Neural cell (in vitro differentiated cells): ENCODE measurements at regions not wholly inside any gene's neighbourhood (a gene's known extent, or its start where the extent isn't known, plus 50 kb on each side); places are given as distances from the start of the nearest gene placed in this dataset.

Experiments used
- H2AFZ ChIP-seq: fragments of 200-600, 300-800 bp; sonication (generic), shearing (Covaris generic); 2 replicates; pipeline ENCODE4 v1.6.0; 2014; ENCODE audit warnings: low read depth, mild to moderate bottlenecking, antibody characterized with exemption, low read length, moderate library complexity
- H3F3A ChIP-seq: fragments of 200-600 bp; shearing (Covaris generic); 2 replicates; pipeline ENCODE4 v1.6.1; 2016; ENCODE audit warnings: mild to moderate bottlenecking, moderate library complexity, mixed read lengths, antibody characterized with exemption, low read length; ENCODE audit not compliant: insufficient read depth, poor library complexity, severe bottlenecking
- H3K27ac ChIP-seq: fragments of 200-600, 300-800 bp; sonication (generic), shearing (Covaris generic); 2 replicates; pipeline ENCODE4 v1.5.1; 2014; ENCODE audit warnings: mild to moderate bottlenecking, low read length, moderate library complexity
- H3K27me3 ChIP-seq: fragments of 300-800, 200-600 bp; sonication (generic), shearing (Covaris generic); 2 replicates; pipeline ENCODE4 v1.6.0; 2014; ENCODE audit warnings: mild to moderate bottlenecking, low read depth, low read length, moderate library complexity; ENCODE audit not compliant: insufficient read depth
- H3K36me3 ChIP-seq: fragments of 300-800, 200-600 bp; sonication (generic), shearing (Covaris generic); 2 replicates; pipeline ENCODE4 v1.5.1; 2014; ENCODE audit warnings: mild to moderate bottlenecking, antibody characterized with exemption, low read length, moderate library complexity; ENCODE audit not compliant: insufficient read depth
- H3K4me2 ChIP-seq: fragments of 300-800, 200-600 bp; sonication (generic), shearing (Covaris generic); 2 replicates; pipeline ENCODE4 v1.6.0; 2014; ENCODE audit warnings: mild to moderate bottlenecking, low read length
- H3K4me3 ChIP-seq: fragments of 300-800, 200-600 bp; sonication (generic), shearing (Covaris generic); 2 replicates; pipeline ENCODE4 v1.5.1; 2014; ENCODE audit warnings: mild to moderate bottlenecking, low read length, moderate library complexity
- H3K79me2 ChIP-seq: fragments of 200-600 bp; shearing (Covaris generic); replicated peaks from 2 replicates; pipeline ENCODE4 v1.6.0; 2014; ENCODE audit warnings: mild to moderate bottlenecking, low read length, moderate library complexity; ENCODE audit not compliant: insufficient read depth
- H3K9ac ChIP-seq: fragments of 300-800, 200-600 bp; sonication (generic), shearing (Covaris generic); 2 replicates; pipeline ENCODE4 v1.6.1; 2016; ENCODE audit warnings: mild to moderate bottlenecking, low read length, mixed read lengths
- H3K9me2 ChIP-seq: fragments of 200-600 bp; shearing (Covaris generic); 2 replicates; pipeline ENCODE4 v1.6.1; 2016; ENCODE audit warnings: mild to moderate bottlenecking, low read length, mixed read lengths; ENCODE audit not compliant: insufficient read depth
- H3K9me3 ChIP-seq: fragments of 200-600, 300-800 bp; sonication (generic), shearing (Covaris generic); 2 replicates; pipeline ENCODE4 v1.6.1; 2016; ENCODE audit warnings: mild to moderate bottlenecking, mixed run types, low read length, moderate library complexity, mixed read lengths
- H4K20me1 ChIP-seq: fragments of 200-600 bp; shearing (Covaris generic); 2 replicates; pipeline ENCODE4 v1.6.1; 2016; ENCODE audit warnings: mild to moderate bottlenecking, mixed run types; ENCODE audit not compliant: insufficient read depth
- EP300 ChIP-seq: fragments of 450-650 bp; conservative IDR thresholded peaks from 2 replicates; pipeline ENCODE4 v1.6.1; 2014; ENCODE audit warnings: antibody characterized with exemption, mild to moderate bottlenecking, moderate library complexity; ENCODE audit not compliant: poor library complexity, severe bottlenecking
- EZH2 ChIP-seq: fragments of 200-600, 300-800 bp; shearing (Covaris generic), sonication (generic); IDR thresholded peaks from 2 replicates; pipeline ENCODE4 v1.6.1; 2014; ENCODE audit warnings: antibody characterized with exemption, low read length, borderline replicate concordance, mild to moderate bottlenecking; ENCODE audit not compliant: insufficient read depth, poor library complexity, severe bottlenecking
- MXI1 ChIP-seq: fragments of 450-650 bp; conservative IDR thresholded peaks from 2 replicates; pipeline ENCODE4 v1.6.1; 2014; ENCODE audit warnings: antibody characterized with exemption, mild to moderate bottlenecking; ENCODE audit not compliant: poor library complexity, severe bottlenecking
- POLR2AphosphoS5 ChIP-seq: IDR thresholded peaks from 2 replicates; pipeline ENCODE4 v1.6.1; 2012
- RAD21 ChIP-seq: fragments of 450-650 bp; conservative IDR thresholded peaks from 2 replicates; pipeline ENCODE4 v1.6.1; 2014; ENCODE audit warnings: antibody characterized with exemption, mild to moderate bottlenecking, moderate library complexity
- SMC3 ChIP-seq: fragments of 450-650 bp; conservative IDR thresholded peaks from 2 replicates; pipeline ENCODE4 v1.6.1; 2014; ENCODE audit warnings: antibody characterized with exemption, mild to moderate bottlenecking, moderate library complexity; ENCODE audit not compliant: poor library complexity
- TAF1 ChIP-seq: IDR thresholded peaks from 2 replicates; pipeline ENCODE4 v1.6.1; 2012; ENCODE audit warnings: low read depth
- TF ChIP-seq, protein P1 (sequence below): fragments of 450-650 bp; IDR thresholded peaks from 2 replicates; pipeline ENCODE4 v1.5.1; 2014; ENCODE audit warnings: antibody characterized with exemption, mild to moderate bottlenecking, moderate library complexity; ENCODE audit not compliant: poor library complexity, severe bottlenecking
- TF ChIP-seq, protein P2 (sequence below): IDR thresholded peaks from 2 replicates; pipeline ENCODE4 v1.6.1; 2012; ENCODE audit warnings: borderline replicate concordance

DNA sequence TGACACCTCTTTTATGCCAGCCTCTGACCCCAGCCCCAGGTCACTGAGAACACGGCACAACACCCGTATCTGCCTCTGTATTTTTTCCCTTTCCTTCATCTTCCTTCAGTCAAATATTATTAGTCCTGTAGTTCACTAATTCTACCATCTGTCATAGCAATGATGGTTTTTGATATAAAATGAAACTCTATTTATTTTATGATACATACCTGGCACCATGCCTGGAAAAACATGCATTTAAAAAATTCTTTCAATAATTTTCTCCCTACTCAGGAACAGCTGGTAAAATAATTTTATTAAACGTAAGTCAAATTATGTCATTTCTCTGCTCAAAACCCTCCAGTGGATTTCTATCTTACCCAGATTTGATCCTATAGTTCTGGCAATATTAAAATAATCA is 224.7 kb downstream of the CDH7 start:
- Histone ChIP-seq H3K27me3 (no peaks in the 10 kb centered on the region), H3K4me2 (no peak overlapping the region), H3F3A (no peaks in the 10 kb centered on the region), H2AFZ (no peak overlapping the region), H3K4me3 (no peak overlapping the region), H3K9me3 (no peaks in the 10 kb centered on the region), H3K9ac (no peak overlapping the region), H3K36me3 (no peaks in the 10 kb centered on the region), H3K79me2 (no peaks in the 10 kb centered on the region), H4K20me1 (no peaks in the 10 kb centered on the region), H3K27ac (no peak overlapping the region), H3K9me2 (no peaks in the 10 kb centered on the region)
- TF ChIP-seq EP300 = no peak
- TF ChIP-seq, protein P1, sequence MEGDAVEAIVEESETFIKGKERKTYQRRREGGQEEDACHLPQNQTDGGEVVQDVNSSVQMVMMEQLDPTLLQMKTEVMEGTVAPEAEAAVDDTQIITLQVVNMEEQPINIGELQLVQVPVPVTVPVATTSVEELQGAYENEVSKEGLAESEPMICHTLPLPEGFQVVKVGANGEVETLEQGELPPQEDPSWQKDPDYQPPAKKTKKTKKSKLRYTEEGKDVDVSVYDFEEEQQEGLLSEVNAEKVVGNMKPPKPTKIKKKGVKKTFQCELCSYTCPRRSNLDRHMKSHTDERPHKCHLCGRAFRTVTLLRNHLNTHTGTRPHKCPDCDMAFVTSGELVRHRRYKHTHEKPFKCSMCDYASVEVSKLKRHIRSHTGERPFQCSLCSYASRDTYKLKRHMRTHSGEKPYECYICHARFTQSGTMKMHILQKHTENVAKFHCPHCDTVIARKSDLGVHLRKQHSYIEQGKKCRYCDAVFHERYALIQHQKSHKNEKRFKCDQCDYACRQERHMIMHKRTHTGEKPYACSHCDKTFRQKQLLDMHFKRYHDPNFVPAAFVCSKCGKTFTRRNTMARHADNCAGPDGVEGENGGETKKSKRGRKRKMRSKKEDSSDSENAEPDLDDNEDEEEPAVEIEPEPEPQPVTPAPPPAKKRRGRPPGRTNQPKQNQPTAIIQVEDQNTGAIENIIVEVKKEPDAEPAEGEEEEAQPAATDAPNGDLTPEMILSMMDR = no peak

- H3K9me3 ChIP-seq = no peaks in the 10 kb centered on the region
- no peaks in the 10 kb centered on the region for H3K79me2 ChIP-seq
- peak overlapping the region; percentile 21 for H3K4me2 ChIP-seq
- H3K36me3 ChIP-seq = no peaks in the 10 kb centered on the region
- no peak overlapping the region for H3K9ac ChIP-seq
- TF ChIP-seq EP300 = no peak
- TF ChIP-seq, protein P2, sequence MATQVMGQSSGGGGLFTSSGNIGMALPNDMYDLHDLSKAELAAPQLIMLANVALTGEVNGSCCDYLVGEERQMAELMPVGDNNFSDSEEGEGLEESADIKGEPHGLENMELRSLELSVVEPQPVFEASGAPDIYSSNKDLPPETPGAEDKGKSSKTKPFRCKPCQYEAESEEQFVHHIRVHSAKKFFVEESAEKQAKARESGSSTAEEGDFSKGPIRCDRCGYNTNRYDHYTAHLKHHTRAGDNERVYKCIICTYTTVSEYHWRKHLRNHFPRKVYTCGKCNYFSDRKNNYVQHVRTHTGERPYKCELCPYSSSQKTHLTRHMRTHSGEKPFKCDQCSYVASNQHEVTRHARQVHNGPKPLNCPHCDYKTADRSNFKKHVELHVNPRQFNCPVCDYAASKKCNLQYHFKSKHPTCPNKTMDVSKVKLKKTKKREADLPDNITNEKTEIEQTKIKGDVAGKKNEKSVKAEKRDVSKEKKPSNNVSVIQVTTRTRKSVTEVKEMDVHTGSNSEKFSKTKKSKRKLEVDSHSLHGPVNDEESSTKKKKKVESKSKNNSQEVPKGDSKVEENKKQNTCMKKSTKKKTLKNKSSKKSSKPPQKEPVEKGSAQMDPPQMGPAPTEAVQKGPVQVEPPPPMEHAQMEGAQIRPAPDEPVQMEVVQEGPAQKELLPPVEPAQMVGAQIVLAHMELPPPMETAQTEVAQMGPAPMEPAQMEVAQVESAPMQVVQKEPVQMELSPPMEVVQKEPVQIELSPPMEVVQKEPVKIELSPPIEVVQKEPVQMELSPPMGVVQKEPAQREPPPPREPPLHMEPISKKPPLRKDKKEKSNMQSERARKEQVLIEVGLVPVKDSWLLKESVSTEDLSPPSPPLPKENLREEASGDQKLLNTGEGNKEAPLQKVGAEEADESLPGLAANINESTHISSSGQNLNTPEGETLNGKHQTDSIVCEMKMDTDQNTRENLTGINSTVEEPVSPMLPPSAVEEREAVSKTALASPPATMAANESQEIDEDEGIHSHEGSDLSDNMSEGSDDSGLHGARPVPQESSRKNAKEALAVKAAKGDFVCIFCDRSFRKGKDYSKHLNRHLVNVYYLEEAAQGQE = no peak
- TF ChIP-seq POLR2AphosphoS5 = no peak
- no peak for TF ChIP-seq TAF1
- no peak for TF ChIP-seq MXI1
- TF ChIP-seq EZH2 = no peak
- no peak for TF ChIP-seq RAD21
- TF ChIP-seq, protein P1 = no peak
- no peak for TF ChIP-seq SMC3
- H2AFZ ChIP-seq = no peak overlapping the region
- H3K27me3 ChIP-seq = no peaks in the 10 kb centered on the region
- H3K27ac ChIP-seq = no peak overlapping the region
- H3F3A ChIP-seq = no peaks in the 10 kb centered on the region
- no peak overlapping the region for H3K4me3 ChIP-seq
- H4K20me1 ChIP-seq = no peaks in the 10 kb centered on the region
- H3K9me2 ChIP-seq = no peaks in the 10 kb centered on the region
Observed at GRCh38 chr18:65974758-65975157, 223.9 kb downstream of the CDH7 start.
